ENCODE measurements at regions not wholly inside any gene's neighbourhood (a gene's known extent, or its start where the extent isn't known, plus 50 kb on each side); places are given as distances from the start of the nearest gene placed in this dataset.
"Not testable (repeated sequence)": the region's sequence is repeated elsewhere in the genome, so short reads cannot be mapped to it uniquely, and the experiment has no call there.

GRCh38 chrX:65331371-65331770, 203.2 kb downstream of the LAS1L start:
- no peak for DNase-seq (ENCODE audit: low read depth in 2 of 2)
- no peaks in the 10 kb centered on the region for H3K27me3 ChIP-seq (ENCODE audit: control insufficient read depth, insufficient read depth, low read length)
- no peaks in the 10 kb centered on the region for H4K20me1 ChIP-seq (ENCODE audit: control insufficient read depth, extremely low read depth, insufficient read depth, low read length)
- H3K9ac ChIP-seq (ENCODE audit: insufficient read depth, low read length) = no peak overlapping the region
- H3K79me2 ChIP-seq (ENCODE audit: control insufficient read depth, insufficient read depth, low read length) = no peaks in the 10 kb centered on the region
- H3K4me2 ChIP-seq (ENCODE audit: extremely low read depth, insufficient read depth, low read length) = no peak overlapping the region
- no peaks in the 10 kb centered on the region for H3K9me3 ChIP-seq (ENCODE audit: control insufficient read depth, insufficient read depth, low read depth, low read length)
- H3K36me3 ChIP-seq (ENCODE audit: control insufficient read depth, insufficient read depth, low read length) = no peaks in the 10 kb centered on the region
- H3K4me1 ChIP-seq (ENCODE audit: control insufficient read depth, extremely low read depth, insufficient read depth, low read length) = no peaks in the 10 kb centered on the region
- no peak overlapping the region for H3K27ac ChIP-seq (ENCODE audit: insufficient read depth, low read length)
- H2AFZ ChIP-seq (ENCODE audit: low read length) = no peak overlapping the region
- no peak overlapping the region for H3K4me3 ChIP-seq (replicated peaks in 1 of 4; ENCODE audit: control extremely low read depth in 1 of 4, insufficient read depth in 1 of 4, low read depth in 3 of 4, low read length in 4 of 4)
- TF ChIP-seq, protein P1, sequence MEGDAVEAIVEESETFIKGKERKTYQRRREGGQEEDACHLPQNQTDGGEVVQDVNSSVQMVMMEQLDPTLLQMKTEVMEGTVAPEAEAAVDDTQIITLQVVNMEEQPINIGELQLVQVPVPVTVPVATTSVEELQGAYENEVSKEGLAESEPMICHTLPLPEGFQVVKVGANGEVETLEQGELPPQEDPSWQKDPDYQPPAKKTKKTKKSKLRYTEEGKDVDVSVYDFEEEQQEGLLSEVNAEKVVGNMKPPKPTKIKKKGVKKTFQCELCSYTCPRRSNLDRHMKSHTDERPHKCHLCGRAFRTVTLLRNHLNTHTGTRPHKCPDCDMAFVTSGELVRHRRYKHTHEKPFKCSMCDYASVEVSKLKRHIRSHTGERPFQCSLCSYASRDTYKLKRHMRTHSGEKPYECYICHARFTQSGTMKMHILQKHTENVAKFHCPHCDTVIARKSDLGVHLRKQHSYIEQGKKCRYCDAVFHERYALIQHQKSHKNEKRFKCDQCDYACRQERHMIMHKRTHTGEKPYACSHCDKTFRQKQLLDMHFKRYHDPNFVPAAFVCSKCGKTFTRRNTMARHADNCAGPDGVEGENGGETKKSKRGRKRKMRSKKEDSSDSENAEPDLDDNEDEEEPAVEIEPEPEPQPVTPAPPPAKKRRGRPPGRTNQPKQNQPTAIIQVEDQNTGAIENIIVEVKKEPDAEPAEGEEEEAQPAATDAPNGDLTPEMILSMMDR (conservative IDR thresholded peaks at IDR 0.05 in 1 of 2, IDR thresholded peaks at IDR 0.05 in 1 of 2; ENCODE audit: low read depth in 1 of 2, low read length in 2 of 2) = no peak
- no peak for TF ChIP-seq EZH2 (IDR thresholded peaks at IDR 0.05; ENCODE audit: low read length, missing control alignments)

DNA sequence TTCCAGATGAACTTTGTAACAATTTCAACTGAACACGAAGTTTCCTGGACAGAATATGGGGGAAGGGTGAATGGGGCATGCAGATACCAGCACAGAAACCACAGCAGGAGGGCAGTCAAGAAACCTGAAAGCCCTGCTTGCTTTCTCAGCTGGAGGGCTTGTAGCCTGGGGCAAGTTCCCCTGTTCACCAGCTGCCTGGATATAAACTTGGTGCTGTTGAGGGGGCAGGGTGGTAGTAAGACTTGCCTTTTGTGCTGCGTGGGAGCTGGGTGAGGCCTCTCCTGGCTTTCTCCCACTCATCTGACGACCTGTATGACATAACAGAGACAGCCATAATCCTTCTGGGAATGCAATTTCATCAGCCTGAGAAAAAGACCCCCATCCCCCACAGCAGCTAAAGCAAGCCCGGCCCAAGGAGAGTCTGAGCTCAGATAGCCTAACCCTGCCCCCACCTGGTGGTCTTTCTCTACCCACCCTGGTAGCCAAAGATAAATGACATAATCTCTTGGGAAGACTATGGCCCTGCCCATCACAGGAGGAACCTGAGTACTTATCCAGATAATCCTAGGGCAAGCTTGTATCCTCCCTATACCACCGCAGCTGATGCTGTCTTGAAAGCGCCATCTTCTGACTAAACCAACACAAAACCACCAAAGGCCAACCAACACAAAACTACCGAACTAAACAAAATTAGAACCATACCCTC, 234.3 kb downstream of the LAS1L start:
- Histone ChIP-seq H3K27me3 (ENCODE audit: control insufficient read depth, insufficient read depth, low read length) (no peaks in the 10 kb centered on the region), H3K4me1 (ENCODE audit: control insufficient read depth, extremely low read depth, insufficient read depth, low read length) (no peaks in the 10 kb centered on the region), H3K9ac (ENCODE audit: insufficient read depth, low read length) (no peak overlapping the region), H3K9me3 (ENCODE audit: control insufficient read depth, insufficient read depth, low read depth, low read length) (no peaks in the 10 kb centered on the region), H3K4me3 (replicated peaks in 1 of 4; ENCODE audit: control extremely low read depth in 1 of 4, insufficient read depth in 1 of 4, low read depth in 3 of 4, low read length in 4 of 4) (no peak overlapping the region), H4K20me1 (ENCODE audit: control insufficient read depth, extremely low read depth, insufficient read depth, low read length) (no peaks in the 10 kb centered on the region), H3K27ac (ENCODE audit: insufficient read depth, low read length) (no peak overlapping the region), H3K4me2 (ENCODE audit: extremely low read depth, insufficient read depth, low read length) (no peak overlapping the region), H2AFZ (ENCODE audit: low read length) (no peak overlapping the region), H3K79me2 (ENCODE audit: control insufficient read depth, insufficient read depth, low read length) (no peaks in the 10 kb centered on the region), H3K36me3 (ENCODE audit: control insufficient read depth, insufficient read depth, low read length) (no peaks in the 10 kb centered on the region)
- no peak for TF ChIP-seq EZH2 (IDR thresholded peaks at IDR 0.05; ENCODE audit: low read length, missing control alignments)
- TF ChIP-seq, protein P1 (conservative IDR thresholded peaks at IDR 0.05 in 1 of 2, IDR thresholded peaks at IDR 0.05 in 1 of 2; ENCODE audit: low read depth in 1 of 2, low read length in 2 of 2) = no peak
- no peak for DNase-seq (ENCODE audit: low read depth in 2 of 2)

DNA sequence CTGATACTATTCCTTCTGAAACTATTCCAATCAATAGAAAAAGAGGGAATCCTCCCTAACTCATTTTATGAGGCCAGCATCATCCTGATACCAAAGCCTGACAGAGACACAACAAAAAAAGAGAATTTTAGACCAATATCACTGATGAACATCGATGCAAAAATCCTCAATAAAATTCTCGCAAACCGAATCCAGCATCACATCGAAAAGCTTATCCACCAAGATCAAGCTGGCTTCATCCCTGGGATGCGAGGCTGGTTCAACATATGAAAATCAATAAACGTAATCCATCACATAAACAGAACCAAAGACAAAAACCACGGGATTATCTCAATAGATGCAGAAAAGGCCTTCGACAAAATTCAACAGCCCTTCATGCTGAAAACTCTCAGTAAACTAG, 251.7 kb downstream of the LAS1L start:
- H4K20me1 ChIP-seq (ENCODE audit: control insufficient read depth, extremely low read depth, insufficient read depth, low read length); DNase-seq (ENCODE audit: low read depth in 2 of 2); H3K4me1 ChIP-seq (ENCODE audit: control insufficient read depth, extremely low read depth, insufficient read depth, low read length); H3K27ac ChIP-seq (ENCODE audit: insufficient read depth, low read length); H2AFZ ChIP-seq (ENCODE audit: low read length); H3K9ac ChIP-seq (ENCODE audit: insufficient read depth, low read length); H3K9me3 ChIP-seq (ENCODE audit: control insufficient read depth, insufficient read depth, low read depth, low read length); H3K4me3 ChIP-seq (replicated peaks in 1 of 4; ENCODE audit: control extremely low read depth in 1 of 4, insufficient read depth in 1 of 4, low read depth in 3 of 4, low read length in 4 of 4); H3K27me3 ChIP-seq (ENCODE audit: control insufficient read depth, insufficient read depth, low read length); H3K79me2 ChIP-seq (ENCODE audit: control insufficient read depth, insufficient read depth, low read length); H3K4me2 ChIP-seq (ENCODE audit: extremely low read depth, insufficient read depth, low read length); H3K36me3 ChIP-seq (ENCODE audit: control insufficient read depth, insufficient read depth, low read length): not testable (repeated sequence)

All from fibroblast of lung (primary cell).